Pancreas (tissue), 10 donors: ENCODE measurements at regions not wholly inside any gene's neighbourhood (a gene's known extent, or its start where the extent isn't known, plus 50 kb on each side); places are given as distances from the start of the nearest gene placed in this dataset.

Experiments used
- ATAC-seq, 4 donors: fragments of 200-7000 bp; cut with Tn5 transposase; one replicate each; pipeline versions ENCODE4 v1.8.0 to v1.9.1; 2020; ENCODE audit warnings: mild to moderate bottlenecking in 4 of 4, moderate library complexity in 4 of 4
- DNase-seq, 6 donors: peaks; one replicate each; pipeline ENCODE4 v3.0.0-alpha.2; 2020
- FAIRE-seq: peaks from 2 replicates; lab custom pipeline; 2012; peaks lifted over from hg19 to GRCh38; lab: Jason Lieb, UNC
- H3K27ac ChIP-seq, 4 donors: fragments of 200-600 bp; sonication (generic); 1 replicate in 3 of 4; 2 replicates in 1 of 4; pipeline versions ENCODE4 v1.5.0 to v1.8.0; 2020
- H3K27me3 ChIP-seq, 4 donors: fragments of 200-600 bp; one replicate each; pipeline ENCODE4 v1.8.0; 2021
- H3K36me3 ChIP-seq, 3 donors: fragments of 200-600 bp; sonication (generic) in 1 of 3; one replicate each; pipeline versions ENCODE4 v1.5.0 to v1.8.0; 2020 to 2021
- H3K4me1 ChIP-seq, 3 donors: fragments of 200-600 bp; one replicate each; pipeline ENCODE4 v1.8.0; 2021
- H3K4me3 ChIP-seq, 4 donors: fragments of 200-600 bp; sonication (generic) in 2 of 4; one replicate each; pipeline versions ENCODE4 v1.5.0 to v1.8.0; 2020 to 2021
- H3K9me3 ChIP-seq, 4 donors: fragments of 200-600 bp; one replicate each; pipeline ENCODE4 v1.8.0; 2021
- WGBS, 2 donors: extraction: QIAGEN DNeasy Blood & Tissue Kit; methylation state at CpG; one replicate each; pipeline ENCODE4 v1.1.7; 2013; 5-methylcytosine and 5-hydroxymethylcytosine counted together
- intact Hi-C, 3 donors: fragments of 100-400 bp; cut with DNase I; formaldehyde crosslinking; loops; one replicate each; pipeline versions ENCODE4 v1.11.1 to v1.14.2; 2022
- TF ChIP-seq, protein P1 (sequence below), 4 donors: fragments of 200-600 bp; sonication (generic) in 3 of 4; IDR thresholded peaks; one replicate each; pipeline versions ENCODE4 v1.5.0 to v1.8.0; 2021; ENCODE audit warnings: antibody characterized with exemption in 4 of 4
- donor health status: healthy with polysubstance abuse.
- donor health status: DM: no; HTN: no; CAD: no; lungs with moderate emphysema.
- donor health status: DM: no; HTN: no; CAD: no.
- donor health status: control.
- donor health status: control.
- donor health status: Bipolar disorder and iron deficiency.
- donor health status: DM: yes; HTN: yes; CAD: no.
- donor health status: DM: no; HTN: no; CAD: no.
- donor health status: DM: no; HTN: no; CAD: no.
- donor health status: DM: yes; HTN: yes; CAD: no.

DNA sequence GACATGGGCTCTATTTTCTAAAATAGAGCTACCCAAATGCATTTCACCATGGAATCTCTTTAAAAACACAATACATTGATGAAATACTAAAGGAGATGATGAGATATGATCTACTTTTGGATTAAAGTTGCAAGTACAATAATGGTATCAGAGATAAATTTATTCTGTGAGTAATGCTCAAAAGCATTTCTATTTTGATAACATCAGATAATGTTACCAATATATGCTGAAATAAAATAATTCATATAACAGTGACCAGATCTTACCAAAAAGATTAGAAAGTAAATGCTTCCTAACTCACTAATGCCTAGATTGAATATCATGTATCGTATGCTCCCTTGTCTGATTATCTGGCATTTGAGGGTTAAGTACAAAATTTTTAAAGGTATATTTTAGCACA is 761.8 kb upstream of the ZNF608 start:
- WGBS, 2 donors, result 95 to 98% methylated on average over 1 of the region's 1 CpG
- peaks cover 0 to 2% (median 0%) of the 10 kb centered on the region in 3 donors for H3K4me1 ChIP-seq
- no peak for ATAC-seq

DNA sequence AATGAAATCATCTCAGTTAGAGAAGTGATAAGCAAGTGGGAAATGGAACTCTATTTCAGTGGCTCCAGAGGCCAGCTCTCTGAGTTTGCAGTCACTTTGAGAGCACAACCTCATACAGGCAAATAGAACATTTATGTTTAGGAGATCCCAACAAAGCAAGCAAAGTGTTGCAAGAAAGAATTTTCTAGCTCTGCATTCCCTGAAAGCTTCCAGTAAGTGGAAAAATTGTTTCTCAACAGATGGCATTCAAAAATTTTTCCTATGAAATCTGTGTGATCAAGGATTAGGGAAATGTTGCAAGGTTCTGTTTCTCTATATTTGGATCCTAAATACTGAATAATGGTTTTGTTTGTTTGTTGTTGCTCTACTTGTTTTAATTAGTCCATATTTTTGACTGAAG is 764.2 kb upstream of the ZNF608 start:
- H3K27ac ChIP-seq, result no peak overlapping the region
- no peak overlapping the region for H3K4me3 ChIP-seq
- TF ChIP-seq, protein P1, sequence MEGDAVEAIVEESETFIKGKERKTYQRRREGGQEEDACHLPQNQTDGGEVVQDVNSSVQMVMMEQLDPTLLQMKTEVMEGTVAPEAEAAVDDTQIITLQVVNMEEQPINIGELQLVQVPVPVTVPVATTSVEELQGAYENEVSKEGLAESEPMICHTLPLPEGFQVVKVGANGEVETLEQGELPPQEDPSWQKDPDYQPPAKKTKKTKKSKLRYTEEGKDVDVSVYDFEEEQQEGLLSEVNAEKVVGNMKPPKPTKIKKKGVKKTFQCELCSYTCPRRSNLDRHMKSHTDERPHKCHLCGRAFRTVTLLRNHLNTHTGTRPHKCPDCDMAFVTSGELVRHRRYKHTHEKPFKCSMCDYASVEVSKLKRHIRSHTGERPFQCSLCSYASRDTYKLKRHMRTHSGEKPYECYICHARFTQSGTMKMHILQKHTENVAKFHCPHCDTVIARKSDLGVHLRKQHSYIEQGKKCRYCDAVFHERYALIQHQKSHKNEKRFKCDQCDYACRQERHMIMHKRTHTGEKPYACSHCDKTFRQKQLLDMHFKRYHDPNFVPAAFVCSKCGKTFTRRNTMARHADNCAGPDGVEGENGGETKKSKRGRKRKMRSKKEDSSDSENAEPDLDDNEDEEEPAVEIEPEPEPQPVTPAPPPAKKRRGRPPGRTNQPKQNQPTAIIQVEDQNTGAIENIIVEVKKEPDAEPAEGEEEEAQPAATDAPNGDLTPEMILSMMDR (IDR thresholded peaks at IDR 0.05), result no peak
- H3K9me3 ChIP-seq, result no peaks in the 10 kb centered on the region
- no peak for FAIRE-seq
- intact Hi-C loops, result no loop called here
- DNase-seq, result no peak
- no peaks in the 10 kb centered on the region for H3K4me1 ChIP-seq
- H3K36me3 ChIP-seq, result no peaks in the 10 kb centered on the region
- no peaks in the 10 kb centered on the region for H3K27me3 ChIP-seq
- no peak for ATAC-seq

More for the DNA sequence above, 761.8 kb upstream of the ZNF608 start:
- no peaks in the 10 kb centered on the region for H3K9me3 ChIP-seq
- TF ChIP-seq, protein P1 (IDR thresholded peaks at IDR 0.05), result no peak
- no peak overlapping the region for H3K4me3 ChIP-seq
- no peak for DNase-seq
- H3K27me3 ChIP-seq, result no peaks in the 10 kb centered on the region
- H3K27ac ChIP-seq, result no peak overlapping the region
- no peaks in the 10 kb centered on the region for H3K36me3 ChIP-seq
- intact Hi-C loops, result no loop called here
- no peak for FAIRE-seq

DNA sequence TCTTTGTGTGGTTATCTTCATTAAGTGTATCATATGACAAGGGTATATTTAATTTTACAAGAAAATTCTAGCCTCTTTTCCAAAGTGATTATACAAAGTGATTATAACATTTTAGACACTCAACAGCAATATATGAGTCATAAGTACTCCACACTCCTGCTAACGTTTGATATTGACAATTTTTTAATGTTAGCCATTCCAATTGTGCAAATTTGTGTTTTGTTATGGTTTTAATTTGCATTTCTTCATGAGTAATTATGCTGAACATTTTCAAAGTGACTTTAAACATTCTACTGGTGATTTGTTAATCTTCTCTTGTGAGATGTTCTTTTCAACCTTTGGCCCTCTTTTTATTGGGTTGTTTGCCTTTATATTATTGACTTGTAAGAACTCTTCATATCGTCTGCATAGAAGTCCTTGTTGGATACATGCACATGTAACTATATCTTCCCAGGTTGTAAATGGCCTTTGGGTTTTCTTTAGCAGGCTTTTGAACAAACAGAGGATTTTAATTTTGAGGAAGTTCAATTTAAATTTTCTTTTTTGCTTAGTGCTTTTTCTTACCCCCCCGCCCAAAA is 771.6 kb upstream of the ZNF608 start:
- Histone ChIP-seq H3K36me3 (no peaks in the 10 kb centered on the region), H3K4me1 (no peaks in the 10 kb centered on the region), H3K4me3 (no peak overlapping the region), H3K27ac (no peak overlapping the region), H3K27me3 (no peaks in the 10 kb centered on the region), H3K9me3 (no peaks in the 10 kb centered on the region)
- FAIRE-seq (peak; percentile 37), DNase-seq (no peak), ATAC-seq (no peak)
- intact Hi-C loops, result no loop called here
- TF ChIP-seq, protein P1 (IDR thresholded peaks at IDR 0.05), result no peak
- WGBS, 2 donors, result 70 to 85% methylated on average over 3 of the region's 3 CpGs

DNA sequence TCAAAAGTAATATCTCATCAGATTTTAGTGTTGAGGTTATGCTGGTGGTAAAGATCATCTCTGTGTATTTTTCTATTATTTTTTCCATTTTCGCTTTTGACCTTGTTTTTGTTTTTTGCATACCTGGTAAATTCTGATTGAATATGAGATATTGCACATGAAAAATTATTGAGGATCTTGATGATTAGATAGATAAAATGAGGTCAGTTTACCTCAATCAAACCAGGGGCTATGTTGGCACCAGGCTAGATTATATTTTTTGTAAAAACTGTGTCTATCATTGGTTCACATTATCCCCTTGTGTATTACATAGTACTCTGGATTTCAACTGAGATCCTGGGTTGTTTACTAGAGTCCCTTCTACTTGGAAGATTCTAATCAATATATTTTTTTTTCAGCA is 774.9 kb upstream of the ZNF608 start:
- Histone ChIP-seq H3K27ac (no peak overlapping the region), H3K27me3 (no peaks in the 10 kb centered on the region), H3K4me3 (no peak overlapping the region), H3K36me3 (no peaks in the 10 kb centered on the region), H3K9me3 (no peaks in the 10 kb centered on the region), H3K4me1 (no peaks in the 10 kb centered on the region)
- no peak for DNase-seq
- WGBS, 2 donors, result 90 to 95% methylated on average over 1 of the region's 1 CpG
- no peak for ATAC-seq
- FAIRE-seq, result no peak
- TF ChIP-seq, protein P1 (IDR thresholded peaks at IDR 0.05), result no peak
- intact Hi-C loops, result no loop called here

DNA sequence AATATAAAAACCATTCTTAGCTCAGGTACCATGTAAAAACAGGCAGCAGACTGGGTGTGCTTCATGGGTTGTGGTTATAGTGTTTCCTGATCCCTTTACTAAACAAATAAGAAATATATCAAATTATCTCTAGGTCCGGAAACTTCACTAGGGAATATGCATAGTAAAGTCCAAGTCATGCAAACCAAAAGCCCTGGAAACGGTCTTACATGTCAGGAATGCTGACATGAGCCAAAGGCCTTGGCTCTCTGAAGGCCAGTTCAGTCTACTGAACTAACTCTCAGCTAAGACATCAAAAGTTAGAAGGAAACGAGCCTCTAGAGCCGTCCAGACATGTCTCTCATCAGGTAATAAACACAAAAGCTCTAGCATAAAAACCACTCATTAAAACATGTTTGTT is 778.9 kb upstream of the ZNF608 start:
- Histone ChIP-seq H3K27ac (no peak overlapping the region), H3K36me3 (no peaks in the 10 kb centered on the region), H3K4me3 (no peak overlapping the region), H3K4me1 (peaks cover 0 to 5% (median 0%) of the 10 kb centered on the region in 3 donors), H3K9me3 (no peaks in the 10 kb centered on the region), H3K27me3 (no peaks in the 10 kb centered on the region)
- WGBS, 2 donors, result 79 to 86% methylated on average over 4 of the region's 4 CpGs
- DNase-seq (no peak), FAIRE-seq (no peak), ATAC-seq (no peak)
- intact Hi-C loops, result no loop called here
- TF ChIP-seq, protein P1 (IDR thresholded peaks at IDR 0.05), result no peak
